HEK293T (cell line): ENCODE measurements at regions not wholly inside any gene's neighbourhood (a gene's known extent, or its start where the extent isn't known, plus 50 kb on each side); places are given as distances from the start of the nearest gene placed in this dataset.

ENCODE experiments used
- CTCF ChIA-PET: fragments of 350-600 bp; formaldehyde crosslinking; extraction: SDS; loops from one replicate; lab custom pipeline; 2021; ENCODE audit warnings: antibody characterized with exemption, inconsistent platforms; lab: Yijun Ruan, JAX
- POLR2A ChIA-PET: fragments of 350-600 bp; formaldehyde crosslinking; extraction: SDS; loops from one replicate; lab custom pipeline; 2020; ENCODE audit warnings: antibody characterized with exemption, inconsistent platforms; lab: Yijun Ruan, JAX
- DNase-seq: peaks from one replicate; pipeline ENCODE4 v3.0.0; 2012; ENCODE audit warnings: mixed read lengths; ENCODE audit errors: extremely low spot score
- ARNT ChIP-seq: fragments of 450-650 bp; IDR thresholded peaks from 2 replicates; pipeline ENCODE4 v1.6.1; 2017; ENCODE audit warnings: mild to moderate bottlenecking
- BHLHE40 ChIP-seq: fragments of 450-650 bp; IDR thresholded peaks from 2 replicates; pipeline ENCODE4 v1.6.1; 2016; ENCODE audit warnings: mild to moderate bottlenecking, moderate library complexity, borderline replicate concordance
- CTBP1 ChIP-seq: fragments of 450-650 bp; IDR thresholded peaks from 2 replicates; pipeline ENCODE4 v1.6.1; 2016; ENCODE audit warnings: borderline replicate concordance
- ELF4 ChIP-seq: fragments of 450-650 bp; IDR thresholded peaks from 2 replicates; pipeline ENCODE4 v1.6.1; 2017; ENCODE audit warnings: antibody characterized with exemption
- FOXA1 ChIP-seq: fragments of 450-650 bp; IDR thresholded peaks from 2 replicates; pipeline ENCODE4 v1.6.1; 2016; ENCODE audit warnings: mild to moderate bottlenecking
- FOXK2 ChIP-seq: fragments of 450-650 bp; IDR thresholded peaks from 2 replicates; pipeline ENCODE4 v1.6.1; 2016; ENCODE audit warnings: mild to moderate bottlenecking
- FOXM1 ChIP-seq: fragments of 450-650 bp; IDR thresholded peaks from 2 replicates; pipeline ENCODE4 v1.6.1; 2017; ENCODE audit warnings: mild to moderate bottlenecking, borderline replicate concordance
- HDGF ChIP-seq: fragments of 450-650 bp; IDR thresholded peaks from 2 replicates; pipeline ENCODE4 v1.6.1; 2017; ENCODE audit warnings: antibody characterized with exemption, borderline replicate concordance
- L3MBTL2 ChIP-seq: fragments of 450-650 bp; conservative IDR thresholded peaks from 2 replicates; pipeline ENCODE4 v1.6.1; 2016; ENCODE audit warnings: mild to moderate bottlenecking
- LEF1 ChIP-seq: fragments of 450-650 bp; IDR thresholded peaks from 2 replicates; pipeline ENCODE4 v1.6.1; 2017; ENCODE audit warnings: mild to moderate bottlenecking, borderline replicate concordance
- NFRKB ChIP-seq: fragments of 450-650 bp; IDR thresholded peaks from 2 replicates; pipeline ENCODE4 v1.6.1; 2016; ENCODE audit warnings: mild to moderate bottlenecking, moderate library complexity
- SP1 ChIP-seq: fragments of 450-650 bp; IDR thresholded peaks from 2 replicates; pipeline ENCODE4 v1.6.1; 2017
- SUZ12 ChIP-seq: fragments of 450-650 bp; IDR thresholded peaks from 2 replicates; pipeline ENCODE4 v1.6.1; 2016; ENCODE audit warnings: mild to moderate bottlenecking
- TARDBP ChIP-seq: fragments of 450-650 bp; IDR thresholded peaks from 2 replicates; pipeline ENCODE4 v1.6.1; 2016
- ZNF384 ChIP-seq: fragments of 450-650 bp; IDR thresholded peaks from 2 replicates; pipeline ENCODE4 v1.6.1; 2016
- TF ChIP-seq, protein P1 (sequence below): fragments of 450-650 bp; IDR thresholded peaks from 2 replicates; pipeline ENCODE4 v1.6.1; 2016

DNA sequence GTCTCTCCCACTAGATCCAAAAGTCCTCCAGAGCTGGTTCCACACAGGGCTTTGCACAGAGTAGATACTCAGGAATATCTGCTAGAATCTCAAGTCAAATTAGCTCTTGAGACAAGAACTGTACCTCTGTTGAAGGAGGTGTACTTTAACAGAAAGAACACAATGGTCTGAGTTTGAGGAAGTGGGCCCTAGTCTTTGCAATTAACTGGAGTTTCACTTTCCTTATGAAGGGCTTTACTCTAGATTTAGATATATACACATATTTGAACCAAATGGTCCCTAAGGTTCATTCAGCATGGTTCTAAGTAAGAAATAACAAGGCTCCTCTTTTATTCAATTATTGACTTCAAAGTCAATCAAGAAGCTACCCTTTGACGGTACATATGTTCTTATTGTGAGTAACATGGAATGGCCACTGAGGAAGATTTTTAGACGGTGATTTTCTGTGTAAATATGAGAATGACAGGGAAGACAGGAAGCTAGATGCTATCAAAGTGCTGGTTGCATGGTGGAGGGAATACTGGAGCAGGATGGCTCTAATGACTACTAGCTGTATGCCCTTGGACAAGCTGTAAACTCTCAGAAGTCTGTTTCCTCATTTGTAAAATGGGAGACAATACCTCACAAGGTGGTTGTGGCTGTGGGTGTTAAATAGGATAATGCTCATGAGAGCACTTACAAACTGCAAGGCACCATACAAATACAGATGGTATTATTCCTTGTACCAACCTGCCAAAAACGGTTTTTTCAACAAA lies 73.5 kb upstream of the SERTAD2 start:
- CTCF ChIA-PET, result interaction anchor here (0.7 to 1.4 kb wide), 6 partner anchors 62 to 142 kb away, joined by 3 to 4 read pairs (median 3); partner anchors contain the start of gene SERTAD2
- DNase-seq, result no peak
- TF ChIP-seq ZNF384 (no peak), HDGF (no peak), L3MBTL2 (no peak), FOXM1 (no peak), TARDBP (no peak), FOXA1 (no peak), BHLHE40 (no peak), SP1 (no peak), CTBP1 (no peak), SUZ12 (no peak), ARNT (no peak), LEF1 (no peak)
- POLR2A ChIA-PET, result interaction anchor here (1.0 to 6.4 kb wide), 4 partner anchors 24 to 74 kb away, joined by 3 to 32 read pairs (median 4); partner anchors contain the start of gene SERTAD2

DNA sequence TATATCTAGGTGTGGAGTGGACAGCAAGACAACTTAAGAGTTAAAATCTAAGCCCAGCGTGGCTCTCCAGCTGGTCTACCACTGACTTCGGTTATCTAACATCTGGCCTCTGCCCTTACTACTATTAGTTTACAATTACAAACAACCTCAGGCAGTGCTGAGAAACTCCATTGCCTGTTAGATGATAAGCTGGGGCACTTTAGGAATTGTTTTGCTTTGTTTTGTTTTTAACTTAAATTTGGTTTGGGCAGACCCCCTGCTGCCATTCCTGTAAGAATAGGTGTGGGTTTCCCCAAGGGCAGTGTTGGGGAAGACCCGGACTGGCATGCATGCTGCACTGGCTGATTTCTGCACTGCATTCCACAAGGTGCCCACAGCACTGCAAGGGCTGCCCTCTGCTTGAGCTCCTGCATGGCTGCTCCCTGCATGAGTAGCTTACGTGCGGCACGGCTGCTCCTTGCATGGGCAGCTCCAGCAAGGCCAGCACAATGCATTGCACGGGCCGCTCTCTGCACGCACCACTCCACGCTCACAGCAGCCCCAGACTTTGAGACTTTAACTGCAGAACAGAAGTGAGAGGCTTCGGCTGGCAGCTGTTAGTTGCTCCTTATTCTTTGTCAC lies 74.2 kb upstream of the SERTAD2 start:
- ChIA-PET POLR2A (interaction anchor here (1.0 to 6.4 kb wide), 3 partner anchors 23 to 74 kb away, joined by 3 to 32 read pairs (median 4); partner anchors contain the start of gene SERTAD2), CTCF (interaction anchor here (0.7 to 1.4 kb wide), 4 partner anchors 63 to 134 kb away, joined by 3 to 4 read pairs (median 3); partner anchors contain the start of gene SERTAD2)
- TF ChIP-seq SUZ12 (no peak), FOXA1 (no peak), TARDBP (no peak), ARNT (no peak), SP1 (no peak), FOXM1 (no peak), NFRKB (no peak), BHLHE40 (no peak), ZNF384 (no peak), LEF1 (no peak), L3MBTL2 (no peak), CTBP1 (no peak), HDGF (no peak), FOXK2 (no peak), ELF4 (no peak)
- TF ChIP-seq, protein P1, sequence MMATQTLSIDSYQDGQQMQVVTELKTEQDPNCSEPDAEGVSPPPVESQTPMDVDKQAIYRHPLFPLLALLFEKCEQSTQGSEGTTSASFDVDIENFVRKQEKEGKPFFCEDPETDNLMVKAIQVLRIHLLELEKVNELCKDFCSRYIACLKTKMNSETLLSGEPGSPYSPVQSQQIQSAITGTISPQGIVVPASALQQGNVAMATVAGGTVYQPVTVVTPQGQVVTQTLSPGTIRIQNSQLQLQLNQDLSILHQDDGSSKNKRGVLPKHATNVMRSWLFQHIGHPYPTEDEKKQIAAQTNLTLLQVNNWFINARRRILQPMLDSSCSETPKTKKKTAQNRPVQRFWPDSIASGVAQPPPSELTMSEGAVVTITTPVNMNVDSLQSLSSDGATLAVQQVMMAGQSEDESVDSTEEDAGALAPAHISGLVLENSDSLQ, result no peak
- peak; percentile 22 for DNase-seq

DNA sequence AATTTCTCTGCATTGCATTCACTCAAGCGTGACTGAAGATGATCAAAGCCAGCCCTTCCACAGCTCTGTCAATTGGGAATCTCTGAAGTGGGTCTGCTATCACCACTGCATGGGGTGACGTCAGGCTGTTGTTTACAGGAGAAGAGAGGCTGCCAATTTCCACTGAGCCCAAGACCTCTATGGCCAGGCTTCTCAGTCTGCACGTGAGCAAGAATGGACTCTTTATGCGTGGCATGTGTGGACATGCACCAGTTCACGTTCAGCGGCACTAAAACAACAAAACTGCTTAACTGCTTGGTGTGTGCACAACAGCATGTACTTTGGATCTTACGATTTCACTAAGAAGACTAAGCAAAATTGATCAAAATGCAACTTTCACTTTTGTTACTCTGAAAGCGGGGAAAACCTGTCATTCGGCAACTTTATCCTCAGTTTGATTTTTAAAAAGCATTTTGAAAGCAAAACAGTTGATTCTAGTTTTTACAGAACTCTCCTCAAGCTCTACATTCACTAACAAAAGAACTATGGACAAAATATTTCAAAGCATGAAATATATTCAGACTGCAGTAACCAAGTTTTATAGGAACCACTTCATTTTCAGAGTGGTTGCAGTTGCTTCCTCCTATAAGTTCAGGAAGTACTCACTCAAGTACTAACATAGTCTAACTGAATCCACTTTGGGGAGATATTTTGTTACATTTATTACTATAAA lies 77.0 kb upstream of the SERTAD2 start:
- DNase-seq, result peak; percentile 43
- TF ChIP-seq FOXK2 (no peak), CTBP1 (peak; percentile 33), ELF4 (no peak), NFRKB (no peak), LEF1 (no peak), BHLHE40 (peak; percentile 40; the same call in 1 of the 2 replicates), FOXA1 (no peak), TARDBP (0 out of 2 replicates have a peak, but pooled peaks have one; percentile 28), HDGF (0 out of 2 replicates have a peak, but pooled peaks have one; percentile 30)
- POLR2A ChIA-PET, result interaction anchor here (2.8 to 6.4 kb wide), 2 partner anchors 20 to 77 kb away, joined by 6 to 32 read pairs; partner anchors contain the start of gene SERTAD2
- CTCF ChIA-PET, result no interaction called here

DNA sequence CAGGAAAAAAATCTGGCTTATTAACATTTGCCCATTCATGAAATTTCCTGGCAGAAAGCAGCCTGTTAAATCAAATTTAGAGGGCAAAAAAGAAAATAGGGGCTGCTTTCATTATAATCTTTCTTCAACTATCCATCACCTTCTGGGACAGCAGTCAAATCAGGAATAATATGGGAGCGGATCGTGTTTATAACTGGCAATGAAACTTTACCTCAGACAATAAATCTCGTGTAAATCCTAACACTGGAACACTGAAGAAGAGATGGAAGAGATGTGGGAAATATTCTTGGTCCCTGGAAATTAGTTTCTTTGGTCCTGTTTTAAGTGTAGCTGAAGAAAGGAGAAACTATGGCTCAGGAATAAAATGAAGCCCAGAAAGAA lies 77.5 kb upstream of the SERTAD2 start:
- ChIA-PET CTCF (no interaction called here), POLR2A (interaction anchor here (0.7 to 6.4 kb wide), 3 partner anchors 12 to 78 kb away, joined by 3 to 32 read pairs (median 6); partner anchors contain the start of gene SERTAD2)
- no peak for DNase-seq
- TF ChIP-seq NFRKB, result no peak
- TF ChIP-seq FOXA1, result no peak
- TF ChIP-seq, protein P1, result peak; percentile 81
- TF ChIP-seq SP1, result no peak

DNA sequence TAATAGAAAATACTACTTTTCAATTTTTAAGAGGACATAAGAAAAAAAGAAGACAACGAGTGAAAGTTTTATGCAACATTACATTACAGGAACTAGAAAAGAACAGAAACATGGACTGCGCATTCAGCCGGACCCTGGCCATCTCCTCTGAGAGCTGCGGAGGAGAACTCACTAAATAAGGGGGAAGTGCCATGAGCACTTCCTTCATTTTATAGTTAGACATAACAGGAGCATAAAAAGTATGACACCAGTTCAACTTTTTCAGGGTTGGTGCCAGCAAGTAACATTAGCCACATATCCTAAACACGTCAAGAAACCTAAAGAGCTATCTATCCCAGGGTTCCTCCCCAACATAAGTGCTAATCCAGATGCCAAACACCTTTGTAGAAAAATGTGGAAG lies 78.0 kb upstream of the SERTAD2 start:
- POLR2A ChIA-PET, result interaction anchor here (0.7 to 6.4 kb wide), 3 partner anchors 12 to 78 kb away, joined by 3 to 32 read pairs (median 6); partner anchors contain the start of gene SERTAD2
- TF ChIP-seq SP1 (no peak), L3MBTL2 (no peak), NFRKB (no peak), ELF4 (no peak), LEF1 (no peak), FOXM1 (no peak), SUZ12 (no peak), BHLHE40 (no peak), CTBP1 (no peak), FOXA1 (no peak), HDGF (no peak), ZNF384 (no peak), TARDBP (no peak), FOXK2 (no peak)
- TF ChIP-seq, protein P1, result no peak
- no peak for DNase-seq
- CTCF ChIA-PET, result interaction anchor here (0.7 kb wide), 2 partner anchors 30 to 431 kb away, joined by 3 read pairs; no protein-coding TSS in a partner anchor
